Muscle of leg (tissue), 3 donors: ENCODE measurements at regions not wholly inside any gene's neighbourhood (a gene's known extent, or its start where the extent isn't known, plus 50 kb on each side); places are given as distances from the start of the nearest gene placed in this dataset.
"Not testable (repeated sequence)": the region's sequence is repeated elsewhere in the genome, so short reads cannot be mapped to it uniquely, and the experiment has no call there.

ENCODE experiments used
- DNase-seq: peaks from one replicate; pipeline ENCODE4 v3.0.0; 2013
- H3K27ac ChIP-seq: one replicate; pipeline ENCODE4 v1.5.1; 2013; ENCODE audit warnings: mild to moderate bottlenecking, low read length, control low read depth
- H3K27me3 ChIP-seq: one replicate; pipeline ENCODE4 v1.6.1; 2013; ENCODE audit warnings: low read length; ENCODE audit not compliant: control insufficient read depth, insufficient read depth
- H3K36me3 ChIP-seq: one replicate; pipeline ENCODE4 v1.6.1; 2013; ENCODE audit warnings: low read length; ENCODE audit not compliant: control insufficient read depth, insufficient read depth
- H3K4me1 ChIP-seq: one replicate; pipeline ENCODE4 v1.6.1; 2013; ENCODE audit warnings: low read length; ENCODE audit not compliant: control insufficient read depth, insufficient read depth
- H3K4me3 ChIP-seq: one replicate; pipeline ENCODE4 v1.5.1; 2013; ENCODE audit warnings: low read length, control low read depth
- H3K9me3 ChIP-seq: replicated peaks from 2 replicates; pipeline ENCODE4 v1.6.1; 2013; ENCODE audit warnings: low read depth, low read length; ENCODE audit not compliant: control insufficient read depth
- WGBS: methylation state at CpG from one replicate; pipeline ENCODE4 v1.1.5; 2013; ENCODE audit warnings: missing lambda C conversion rate; ENCODE audit not compliant: insufficient coverage; 5-methylcytosine and 5-hydroxymethylcytosine counted together

DNA sequence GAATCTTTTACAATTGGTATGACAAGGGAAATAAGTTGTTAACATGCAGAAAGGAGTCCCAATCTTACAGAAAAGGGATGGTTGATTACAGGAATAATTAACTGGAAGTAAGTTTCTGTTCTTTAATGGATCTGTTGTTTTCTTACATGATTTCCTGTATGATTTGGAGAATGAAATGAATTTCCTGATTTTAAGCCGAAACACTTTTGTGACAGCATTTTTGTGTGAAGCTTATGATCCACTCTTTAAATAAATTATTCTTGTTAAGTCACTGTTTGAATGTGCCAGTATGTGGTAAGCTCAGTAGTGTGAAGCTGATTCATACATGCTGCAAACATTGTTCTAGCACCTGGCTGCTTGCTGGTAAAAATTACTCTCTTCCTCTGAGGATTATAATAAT lies 516.2 kb downstream of the DCDC2C start:
- H3K9me3 ChIP-seq, result no peaks in the 10 kb centered on the region
- no peak for DNase-seq
- H3K4me1 ChIP-seq, result no peaks in the 10 kb centered on the region
- H3K4me3 ChIP-seq, result no peak overlapping the region
- H3K27ac ChIP-seq, result no peak overlapping the region
- no peaks in the 10 kb centered on the region for H3K36me3 ChIP-seq
- no CpG with 5 or more reads among the region's 1 CpG for WGBS
- H3K27me3 ChIP-seq, result no peaks in the 10 kb centered on the region

DNA sequence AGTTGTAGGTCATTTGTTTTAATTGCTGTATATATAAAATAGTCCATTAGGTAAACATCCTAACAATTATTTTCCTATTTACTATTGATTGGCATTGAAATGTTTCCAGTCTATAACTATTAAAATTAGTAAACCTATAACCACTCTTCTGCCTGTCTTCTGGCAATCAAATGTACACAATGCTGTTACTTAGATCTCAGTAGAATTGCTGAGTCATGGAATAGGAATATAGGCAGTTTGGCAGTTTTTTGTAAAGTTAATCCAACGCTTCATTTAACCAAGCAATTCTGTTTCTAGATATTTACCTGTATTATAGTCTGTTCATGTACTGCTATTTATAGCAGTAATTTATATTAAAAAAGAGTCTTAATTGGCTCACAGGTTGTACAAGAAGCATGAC lies 518.1 kb downstream of the DCDC2C start:
- no peaks in the 10 kb centered on the region for H3K27me3 ChIP-seq
- H3K9me3 ChIP-seq, result no peaks in the 10 kb centered on the region
- no CpG with 5 or more reads among the region's 1 CpG for WGBS
- no peaks in the 10 kb centered on the region for H3K36me3 ChIP-seq
- no peak for DNase-seq
- H3K4me3 ChIP-seq, result no peak overlapping the region
- no peaks in the 10 kb centered on the region for H3K4me1 ChIP-seq
- H3K27ac ChIP-seq, result no peak overlapping the region

DNA sequence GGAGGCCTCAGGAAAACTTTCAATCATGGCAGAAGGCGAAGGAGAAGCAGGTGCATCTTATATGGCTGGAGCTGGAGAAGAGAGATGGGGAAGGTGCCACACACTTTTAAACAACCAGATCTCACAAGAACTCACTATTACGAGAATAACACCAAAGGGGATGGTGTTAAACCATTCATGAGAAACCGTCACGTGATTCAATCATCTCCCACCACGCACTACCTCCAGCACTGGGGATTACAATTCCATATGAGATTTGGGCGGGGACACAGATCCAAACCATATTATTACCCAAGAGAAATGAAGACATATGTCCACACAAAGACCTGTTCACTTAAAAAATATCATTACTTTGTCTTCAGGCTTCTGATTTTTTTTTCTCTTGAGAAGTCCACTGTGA lies 518.5 kb downstream of the DCDC2C start:
- Histone ChIP-seq H3K27ac (no peak overlapping the region), H3K9me3 (no peaks in the 10 kb centered on the region), H3K4me3 (no peak overlapping the region), H3K27me3 (no peaks in the 10 kb centered on the region), H3K36me3 (no peaks in the 10 kb centered on the region), H3K4me1 (no peaks in the 10 kb centered on the region)
- 92% methylated on average over 5 of the region's 6 CpGs for WGBS
- DNase-seq, result no peak

DNA sequence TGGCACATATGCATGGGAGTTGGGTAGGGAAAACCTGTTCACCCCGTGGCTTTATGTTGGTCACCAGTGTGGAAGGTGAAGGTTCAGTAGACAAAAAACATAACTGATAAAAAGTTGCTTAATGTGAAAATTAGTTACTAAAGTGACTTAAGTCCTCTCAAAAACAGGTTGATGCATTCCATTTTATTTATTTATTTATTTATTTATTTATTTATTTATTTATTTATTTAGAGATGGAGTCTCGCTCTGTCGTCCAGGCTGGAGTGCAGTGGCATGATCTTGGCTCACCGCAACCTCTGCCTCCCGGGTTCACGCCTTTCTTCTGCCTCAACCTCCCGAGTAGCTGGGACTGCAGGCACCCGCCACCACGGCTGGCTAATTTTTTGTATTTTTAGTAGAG lies 541.0 kb downstream of the DCDC2C start:
- not testable (repeated sequence) for H3K27me3 ChIP-seq, H3K4me3 ChIP-seq, DNase-seq, H3K4me1 ChIP-seq, H3K36me3 ChIP-seq, H3K27ac ChIP-seq, H3K9me3 ChIP-seq
- whole genome bisulfite sequencing, result 96% methylated on average over 7 of the region's 9 CpGs

DNA sequence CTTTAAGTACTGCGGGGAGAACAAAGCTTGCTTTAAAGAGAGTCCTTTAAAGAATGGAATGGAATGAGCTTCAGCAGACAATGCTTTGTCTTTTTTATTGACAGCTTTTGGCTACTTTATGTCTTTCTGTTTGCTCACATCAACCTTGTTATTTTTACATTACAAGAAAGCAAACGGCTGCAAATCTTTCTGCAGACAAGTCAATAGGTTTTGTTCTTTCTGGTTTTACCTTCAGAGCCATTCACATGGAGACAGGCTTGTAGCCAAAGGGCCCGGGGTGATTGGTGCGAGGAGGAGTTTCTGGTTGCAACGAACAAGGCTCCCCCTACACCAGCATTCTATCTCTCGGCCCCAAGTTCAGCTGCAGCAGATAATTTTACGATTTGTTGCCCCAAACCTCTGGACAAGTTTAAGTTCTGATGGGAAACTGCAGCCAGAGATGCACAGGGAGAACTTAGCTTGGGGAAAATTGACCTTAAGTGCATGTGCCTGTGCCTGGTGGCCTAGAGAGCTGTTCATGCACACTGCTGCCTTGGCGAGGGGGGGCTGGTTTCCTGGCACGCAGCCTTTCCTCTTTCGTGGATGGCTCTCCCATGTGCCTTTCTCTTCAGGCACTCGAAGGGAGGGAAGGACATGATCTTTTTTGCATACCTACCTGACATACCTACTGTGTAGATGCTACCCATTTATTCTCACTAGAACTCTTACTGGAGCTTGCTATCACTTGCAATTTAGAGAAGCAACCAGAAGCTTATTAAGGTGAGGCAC lies 543.2 kb downstream of the DCDC2C start:
- H3K27me3 ChIP-seq, result no peaks in the 10 kb centered on the region
- no peak overlapping the region for H3K27ac ChIP-seq
- no peaks in the 10 kb centered on the region for H3K9me3 ChIP-seq
- WGBS, result 48% methylated on average over 2 of the region's 11 CpGs
- no peak overlapping the region for H3K4me3 ChIP-seq
- H3K36me3 ChIP-seq, result no peaks in the 10 kb centered on the region
- peaks cover 4% of the 10 kb centered on the region for H3K4me1 ChIP-seq
- no peak for DNase-seq

DNA sequence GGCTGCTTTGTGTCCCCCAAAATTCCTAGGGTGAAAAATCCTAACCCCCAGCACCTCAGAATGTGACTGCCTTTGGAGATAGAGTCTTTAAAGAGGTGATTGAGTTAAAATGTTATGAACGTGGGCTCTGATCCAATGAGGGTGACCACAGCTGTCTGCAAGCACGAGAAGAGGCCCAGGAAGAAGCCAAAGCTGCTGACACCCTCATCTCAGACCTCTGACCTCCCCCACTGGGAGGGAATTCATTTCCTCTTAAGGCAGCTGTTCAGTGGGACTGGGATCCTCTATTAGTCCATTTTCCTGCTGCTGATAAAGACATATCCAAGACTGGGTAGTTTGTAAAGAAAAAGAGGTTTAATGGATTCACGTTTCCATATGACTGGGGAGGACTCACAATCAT lies 544.4 kb downstream of the DCDC2C start:
- no peak overlapping the region for H3K4me3 ChIP-seq
- no peaks in the 10 kb centered on the region for H3K9me3 ChIP-seq
- no peak overlapping the region for H3K27ac ChIP-seq
- peaks cover 4% of the 10 kb centered on the region for H3K4me1 ChIP-seq
- 75% methylated on average over 1 of the region's 3 CpGs for WGBS
- DNase-seq, result peak; percentile 13
- H3K36me3 ChIP-seq, result no peaks in the 10 kb centered on the region
- H3K27me3 ChIP-seq, result no peaks in the 10 kb centered on the region

DNA sequence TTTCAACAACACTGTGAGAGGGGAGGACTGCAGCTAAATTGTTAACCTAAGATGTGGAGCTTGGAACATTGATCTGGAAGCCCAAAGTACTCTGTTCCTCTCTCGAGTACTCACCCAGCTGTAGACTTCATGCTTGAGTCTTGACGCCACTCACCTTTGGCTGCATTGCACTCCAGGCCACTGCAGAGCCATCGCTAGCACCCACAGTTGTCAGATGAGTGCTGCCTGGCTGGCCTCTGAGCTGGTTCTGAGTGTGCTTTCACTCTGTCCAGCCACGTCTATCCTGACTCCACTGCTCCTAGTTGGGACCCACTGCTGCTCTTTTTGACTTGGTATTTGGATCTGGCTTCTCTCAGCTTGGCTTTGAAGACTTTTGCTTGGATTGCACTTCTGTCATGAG lies 552.1 kb downstream of the DCDC2C start:
- Histone ChIP-seq H3K36me3 (no peaks in the 10 kb centered on the region), H3K4me3 (no peak overlapping the region), H3K27ac (no peak overlapping the region), H3K9me3 (no peaks in the 10 kb centered on the region), H3K4me1 (no peaks in the 10 kb centered on the region), H3K27me3 (no peaks in the 10 kb centered on the region)
- no peak for DNase-seq
- 94% methylated on average over 3 of the region's 4 CpGs for WGBS

DNA sequence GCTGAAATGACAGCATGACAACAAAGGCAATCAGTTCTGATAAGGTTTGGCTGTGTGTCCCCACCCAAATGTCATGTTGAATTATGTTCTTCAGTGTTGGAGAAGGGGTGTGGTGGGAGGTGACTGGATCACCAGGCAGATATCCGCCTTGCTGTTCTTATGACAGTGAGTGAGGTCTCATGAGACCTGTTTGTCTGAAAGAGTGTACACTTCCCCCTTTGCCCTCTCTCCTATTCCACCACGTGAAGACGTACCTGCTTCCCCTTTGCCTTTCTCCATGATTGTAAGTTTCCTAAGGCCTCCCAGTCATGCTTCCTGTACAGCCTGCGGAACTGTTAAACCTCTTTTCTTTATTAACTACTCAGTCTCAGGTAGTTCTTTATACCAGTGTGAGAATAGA lies 553.0 kb downstream of the DCDC2C start:
- Histone ChIP-seq H3K27ac (no peak overlapping the region), H3K9me3 (no peaks in the 10 kb centered on the region), H3K4me1 (no peaks in the 10 kb centered on the region), H3K27me3 (no peaks in the 10 kb centered on the region), H3K36me3 (no peaks in the 10 kb centered on the region), H3K4me3 (no peak overlapping the region)
- no peak for DNase-seq
- no CpG with 5 or more reads among the region's 4 CpGs for WGBS

DNA sequence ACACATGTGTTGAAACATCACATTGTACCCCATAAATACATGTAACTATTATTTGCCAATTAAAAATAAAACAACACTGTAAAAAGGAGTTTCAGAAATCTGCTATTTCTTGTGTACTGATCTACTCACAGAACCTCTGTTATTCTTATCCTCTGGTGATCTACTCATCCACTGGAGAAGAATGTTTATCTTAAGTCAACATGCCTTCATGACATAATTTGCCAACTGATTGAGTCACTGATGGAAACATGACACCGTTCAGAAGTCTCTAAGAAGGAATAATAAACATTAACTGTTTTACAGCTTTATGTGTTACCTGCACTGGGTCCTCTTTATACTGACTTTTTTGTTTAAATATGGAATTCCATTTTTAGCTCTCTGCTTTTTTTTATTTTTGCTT lies 555.2 kb downstream of the DCDC2C start:
- Histone ChIP-seq H3K27me3 (no peaks in the 10 kb centered on the region), H3K9me3 (no peaks in the 10 kb centered on the region), H3K4me3 (no peak overlapping the region), H3K27ac (no peak overlapping the region), H3K4me1 (no peaks in the 10 kb centered on the region), H3K36me3 (no peaks in the 10 kb centered on the region)
- DNase-seq, result no peak
- WGBS, result no CpG with 5 or more reads among the region's 1 CpG

DNA sequence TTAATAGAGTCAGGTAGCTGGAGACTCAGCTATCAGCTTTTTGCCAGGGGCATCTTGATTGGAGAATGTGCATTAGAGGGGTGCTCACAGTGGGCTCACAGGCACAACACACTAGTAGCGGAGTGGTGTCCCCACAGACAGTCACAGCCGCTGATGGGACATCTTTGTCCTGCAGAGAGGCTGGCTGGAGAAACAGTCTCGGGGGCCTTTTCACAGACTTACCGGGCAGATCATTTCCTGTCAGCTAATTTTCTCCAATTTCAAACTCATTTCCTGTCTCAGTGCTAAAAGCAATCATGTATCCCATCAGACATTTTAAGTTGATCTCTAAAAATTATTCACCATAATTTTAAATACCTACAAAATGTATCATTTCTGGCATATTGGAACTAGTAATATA lies 562.6 kb downstream of the DCDC2C start:
- Histone ChIP-seq H3K36me3 (no peaks in the 10 kb centered on the region), H3K4me1 (no peaks in the 10 kb centered on the region), H3K27ac (no peak overlapping the region), H3K4me3 (no peak overlapping the region), H3K9me3 (no peaks in the 10 kb centered on the region), H3K27me3 (no peaks in the 10 kb centered on the region)
- WGBS, result 36% methylated on average over 4 of the region's 4 CpGs
- DNase-seq, result no peak

DNA sequence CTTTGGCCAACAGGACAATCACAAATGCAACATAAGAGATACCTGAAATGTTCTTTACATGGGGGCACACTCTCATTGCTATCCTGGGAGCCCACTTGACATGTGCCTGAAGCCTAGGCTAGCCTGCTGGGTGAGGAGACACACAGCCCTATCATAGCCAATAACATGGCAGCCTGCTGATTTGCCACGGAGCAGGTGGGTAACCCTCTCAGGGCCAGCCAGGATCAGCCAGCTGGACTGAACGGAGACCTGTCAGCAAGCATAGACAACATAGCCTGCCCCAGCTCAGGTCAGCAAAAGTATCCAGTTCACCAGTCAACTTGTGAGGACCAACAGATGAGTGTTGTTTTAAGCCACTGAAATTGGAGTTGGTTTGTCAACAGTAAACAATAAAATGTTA lies 566.5 kb downstream of the DCDC2C start:
- H3K4me1 ChIP-seq, result no peaks in the 10 kb centered on the region
- H3K4me3 ChIP-seq, result no peak overlapping the region
- no peaks in the 10 kb centered on the region for H3K9me3 ChIP-seq
- no peak overlapping the region for H3K27ac ChIP-seq
- WGBS, result 61% methylated on average over 2 of the region's 2 CpGs
- H3K36me3 ChIP-seq, result no peaks in the 10 kb centered on the region
- no peak for DNase-seq
- no peaks in the 10 kb centered on the region for H3K27me3 ChIP-seq
